ENCODE measurements at regions not wholly inside any gene's neighbourhood (a gene's known extent, or its start where the extent isn't known, plus 50 kb on each side); places are given as distances from the start of the nearest gene placed in this dataset.

DNA sequence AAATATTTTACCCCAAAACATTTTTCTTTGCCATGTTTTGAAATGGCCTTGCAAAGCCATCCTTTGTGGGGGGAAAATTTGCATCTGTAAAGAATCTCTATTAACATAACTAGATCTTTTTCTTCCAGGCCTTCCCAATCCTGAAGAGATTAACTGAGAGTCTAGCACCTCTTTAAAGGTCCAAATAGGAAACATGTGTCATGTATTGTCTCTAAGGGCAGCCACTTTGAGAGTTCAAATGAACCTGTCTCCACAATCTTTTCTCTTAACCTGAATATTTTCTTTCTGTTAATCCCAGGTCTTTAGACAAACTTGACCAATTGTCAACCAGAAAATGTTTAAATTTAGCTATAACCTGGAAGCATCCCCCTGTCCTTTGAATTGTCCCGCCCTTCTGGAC is 236.6 kb upstream of the PROK2 start:
- TF ChIP-seq, protein P1, sequence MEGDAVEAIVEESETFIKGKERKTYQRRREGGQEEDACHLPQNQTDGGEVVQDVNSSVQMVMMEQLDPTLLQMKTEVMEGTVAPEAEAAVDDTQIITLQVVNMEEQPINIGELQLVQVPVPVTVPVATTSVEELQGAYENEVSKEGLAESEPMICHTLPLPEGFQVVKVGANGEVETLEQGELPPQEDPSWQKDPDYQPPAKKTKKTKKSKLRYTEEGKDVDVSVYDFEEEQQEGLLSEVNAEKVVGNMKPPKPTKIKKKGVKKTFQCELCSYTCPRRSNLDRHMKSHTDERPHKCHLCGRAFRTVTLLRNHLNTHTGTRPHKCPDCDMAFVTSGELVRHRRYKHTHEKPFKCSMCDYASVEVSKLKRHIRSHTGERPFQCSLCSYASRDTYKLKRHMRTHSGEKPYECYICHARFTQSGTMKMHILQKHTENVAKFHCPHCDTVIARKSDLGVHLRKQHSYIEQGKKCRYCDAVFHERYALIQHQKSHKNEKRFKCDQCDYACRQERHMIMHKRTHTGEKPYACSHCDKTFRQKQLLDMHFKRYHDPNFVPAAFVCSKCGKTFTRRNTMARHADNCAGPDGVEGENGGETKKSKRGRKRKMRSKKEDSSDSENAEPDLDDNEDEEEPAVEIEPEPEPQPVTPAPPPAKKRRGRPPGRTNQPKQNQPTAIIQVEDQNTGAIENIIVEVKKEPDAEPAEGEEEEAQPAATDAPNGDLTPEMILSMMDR (IDR thresholded peaks at IDR 0.05) = no peak
- TF ChIP-seq POLR2AphosphoS5 (IDR thresholded peaks at IDR 0.05) (no peak), POLR2A (IDR thresholded peaks at IDR 0.05) (no peak)
